GM13977 (cell line): ENCODE measurements at regions not wholly inside any gene's neighbourhood (a gene's known extent, or its start where the extent isn't known, plus 50 kb on each side); places are given as distances from the start of the nearest gene placed in this dataset.

Source experiments
- DNase-seq: peaks from one replicate; pipeline ENCODE4 v3.0.0; 2012; ENCODE audit warnings: low spot score
- in situ Hi-C: fragments of 300-500 bp; cut with MboI; formaldehyde crosslinking; loops from one replicate; pipeline ENCODE4 v1.12.0; 2022; ENCODE audit warnings: low sequenced_read_pairs, low pct_unique_long_range_greater_than_20kb, mixed read lengths, inconsistent platforms; ENCODE audit not compliant: unreplicated experiment
- TF ChIP-seq, protein P1 (sequence below): IDR thresholded peaks from 2 replicates; pipeline ENCODE4 v1.5.1; 2012; ENCODE audit warnings: mild to moderate bottlenecking, control low read depth; ENCODE audit not compliant: insufficient read depth; ENCODE audit errors: extremely low read depth, missing control alignments

DNA sequence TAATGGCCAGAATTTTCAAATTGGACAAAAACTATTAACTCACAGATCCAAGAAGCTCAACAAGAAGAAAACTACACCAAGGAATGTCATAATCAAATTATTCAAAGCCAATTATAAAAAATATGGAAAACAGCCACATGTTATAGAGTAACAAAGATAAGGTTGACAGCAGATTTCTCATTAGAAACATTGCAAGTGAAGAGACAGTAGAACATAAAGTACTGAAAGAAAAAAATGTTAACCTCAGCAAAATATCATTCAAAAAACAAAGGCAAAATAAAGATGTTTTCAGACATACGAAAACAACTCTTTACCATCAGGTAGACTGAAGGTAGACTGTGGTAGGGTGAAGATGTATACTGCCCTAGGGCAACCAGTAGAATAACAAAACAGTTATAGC is 83.4 kb downstream of the KCNRG start:
- TF ChIP-seq, protein P1, sequence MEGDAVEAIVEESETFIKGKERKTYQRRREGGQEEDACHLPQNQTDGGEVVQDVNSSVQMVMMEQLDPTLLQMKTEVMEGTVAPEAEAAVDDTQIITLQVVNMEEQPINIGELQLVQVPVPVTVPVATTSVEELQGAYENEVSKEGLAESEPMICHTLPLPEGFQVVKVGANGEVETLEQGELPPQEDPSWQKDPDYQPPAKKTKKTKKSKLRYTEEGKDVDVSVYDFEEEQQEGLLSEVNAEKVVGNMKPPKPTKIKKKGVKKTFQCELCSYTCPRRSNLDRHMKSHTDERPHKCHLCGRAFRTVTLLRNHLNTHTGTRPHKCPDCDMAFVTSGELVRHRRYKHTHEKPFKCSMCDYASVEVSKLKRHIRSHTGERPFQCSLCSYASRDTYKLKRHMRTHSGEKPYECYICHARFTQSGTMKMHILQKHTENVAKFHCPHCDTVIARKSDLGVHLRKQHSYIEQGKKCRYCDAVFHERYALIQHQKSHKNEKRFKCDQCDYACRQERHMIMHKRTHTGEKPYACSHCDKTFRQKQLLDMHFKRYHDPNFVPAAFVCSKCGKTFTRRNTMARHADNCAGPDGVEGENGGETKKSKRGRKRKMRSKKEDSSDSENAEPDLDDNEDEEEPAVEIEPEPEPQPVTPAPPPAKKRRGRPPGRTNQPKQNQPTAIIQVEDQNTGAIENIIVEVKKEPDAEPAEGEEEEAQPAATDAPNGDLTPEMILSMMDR = no peak
- in situ Hi-C loops = loop anchor here (25.0 kb wide), 1 partner anchor 814 kb away; the partner anchor contains the start of gene RNASEH2B
- no peak for DNase-seq

- no peak for DNase-seq
- in situ Hi-C loops = loop anchor here (25.0 kb wide), 1 partner anchor 813 kb away; the partner anchor contains the start of gene RNASEH2B
- TF ChIP-seq, protein P1 = no peak
Observed at GRCh38 chr13:50099473-50099872, 84.2 kb downstream of the KCNRG start.

GRCh38 chr13:50101590-50101989 is 86.3 kb downstream of the KCNRG start:
- in situ Hi-C loops = no loop called here
- TF ChIP-seq, protein P1 = no peak
- DNase-seq = no peak

GRCh38 chr13:50104493-50104892 is 89.2 kb downstream of the KCNRG start:
- in situ Hi-C loops = no loop called here
- TF ChIP-seq, protein P1 = no peak
- no peak for DNase-seq

DNA sequence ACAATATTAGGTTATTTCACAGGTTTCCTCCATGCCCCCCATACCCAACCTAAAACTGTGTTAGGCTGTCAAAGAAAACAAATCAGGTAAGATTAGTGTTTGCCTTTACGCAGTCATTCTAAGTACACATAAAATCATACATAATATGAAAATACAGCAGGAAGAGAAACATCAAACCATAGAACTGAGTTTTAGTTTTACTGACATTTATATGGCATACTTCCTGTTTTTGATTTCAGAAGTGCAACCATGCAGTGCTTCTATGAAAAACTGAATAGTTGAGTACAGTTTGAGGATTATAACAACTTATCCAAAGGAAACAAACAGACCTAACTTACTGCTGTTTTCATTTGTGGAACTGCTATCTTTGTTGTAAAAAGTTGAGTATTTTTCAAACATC is 91.3 kb downstream of the KCNRG start:
- in situ Hi-C loops = no loop called here
- DNase-seq = peak; percentile 57
- TF ChIP-seq, protein P1 = no peak

GRCh38 chr13:50107205-50107604 is 92.0 kb downstream of the KCNRG start:
- in situ Hi-C loops = no loop called here
- TF ChIP-seq, protein P1 = no peak
- DNase-seq = no peak

DNA sequence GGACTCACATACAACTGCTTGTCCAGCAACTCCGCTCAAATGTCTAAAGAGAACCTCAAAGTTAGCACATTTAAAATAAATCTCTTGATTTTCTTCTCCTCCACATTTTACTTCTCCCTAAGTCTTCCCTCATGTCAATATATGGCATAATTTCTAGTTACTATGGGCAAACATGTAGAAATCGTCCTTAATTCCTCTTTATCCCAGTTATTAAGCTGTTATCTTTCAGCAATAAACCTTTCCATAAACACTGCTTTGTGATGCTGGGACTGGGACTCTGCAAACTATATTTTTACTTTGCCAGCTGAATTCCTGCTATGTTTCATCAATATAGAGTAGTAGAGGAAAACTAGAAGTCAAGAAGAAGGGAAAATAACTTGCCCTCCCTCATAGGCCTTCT is 99.7 kb downstream of the KCNRG start:
- TF ChIP-seq, protein P1 = no peak
- in situ Hi-C loops = no loop called here
- DNase-seq = no peak
